NCI-H526 (cell line): ENCODE measurements at regions not wholly inside any gene's neighbourhood (a gene's known extent, or its start where the extent isn't known, plus 50 kb on each side); places are given as distances from the start of the nearest gene placed in this dataset.
A peak's percentile ranks its signal among the peaks of the same experiment; 100 is the strongest.

Source experiments
- DNase-seq, 2 experiments: peaks; one replicate each; lab custom pipeline; 2025; lab: John Stamatoyannopoulos, UW

GRCh38 chr11:116642481-116642880 is 130.3 kb downstream of the BUD13 start:
- no peak for DNase-seq

GRCh38 chr11:116641561-116642045 is 131.2 kb downstream of the BUD13 start:
- DNase-seq: peak; percentile 67 to 94

- no peak for DNase-seq
Observed at GRCh38 chr11:116640641-116641402, 132.0 kb downstream of the BUD13 start.

- no peak for DNase-seq
Observed at GRCh38 chr11:116638463-116638862, 134.3 kb downstream of the BUD13 start.

GRCh38 chr11:116637766-116638165 is 135.0 kb downstream of the BUD13 start:
- DNase-seq: no peak

- no peak for DNase-seq
Observed at GRCh38 chr11:116636341-116636929, 136.4 kb downstream of the BUD13 start.

GRCh38 chr11:116631201-116631600 is 141.6 kb downstream of the BUD13 start:
- DNase-seq: no peak

GRCh38 chr11:116618461-116618860 is 154.3 kb downstream of the BUD13 start:
- no peak for DNase-seq

GRCh38 chr11:116615211-116615865 is 157.4 kb downstream of the BUD13 start:
- DNase-seq: peak in 1 of 2 experiments; percentile 27

- DNase-seq: no peak
Observed at GRCh38 chr11:116614306-116615210, 158.2 kb downstream of the BUD13 start.

- DNase-seq: no peak
Observed at GRCh38 chr11:116613206-116613875, 159.4 kb downstream of the BUD13 start.

GRCh38 chr11:116611998-116612620 is 160.7 kb downstream of the BUD13 start:
- DNase-seq: no peak

GRCh38 chr11:116610190-116610589 is 162.6 kb downstream of the BUD13 start:
- DNase-seq: no peak

- DNase-seq: no peak
Observed at GRCh38 chr11:116607027-116607426, 165.8 kb downstream of the BUD13 start.

GRCh38 chr11:116605543-116606459 is 167.0 kb downstream of the BUD13 start:
- DNase-seq: peak in 1 of 2 experiments; percentile 41

GRCh38 chr11:116603728-116604323 is 169.0 kb downstream of the BUD13 start:
- DNase-seq: no peak

- DNase-seq: no peak
Observed at GRCh38 chr11:116602637-116602942, 170.2 kb downstream of the BUD13 start.

GRCh38 chr11:116601814-116602636 is 170.8 kb downstream of the BUD13 start:
- no peak for DNase-seq

GRCh38 chr11:116600930-116601329 is 171.9 kb downstream of the BUD13 start:
- no peak for DNase-seq
